SU-DHL-6 (cell line): ENCODE measurements at regions not wholly inside any gene's neighbourhood (a gene's known extent, or its start where the extent isn't known, plus 50 kb on each side); places are given as distances from the start of the nearest gene placed in this dataset.

Experiments used
- CTCF ChIP-seq: fragments of 200-600 bp; sonication (generic); IDR thresholded peaks from one replicate; pipeline ENCODE4 v1.5.1; 2017; ENCODE audit warnings: antibody characterized with exemption, mild to moderate bottlenecking, low read length, moderate library complexity; ENCODE audit not compliant: insufficient read depth, poor library complexity, severe bottlenecking
- EZH2phosphoT487 ChIP-seq: fragments of 200-600 bp; sonication (generic), shearing (Covaris generic); conservative IDR thresholded peaks from 2 replicates; pipeline ENCODE4 v1.6.1; 2018; ENCODE audit warnings: mild to moderate bottlenecking, antibody characterized with exemption, low read length, moderate library complexity, mixed read lengths

DNA sequence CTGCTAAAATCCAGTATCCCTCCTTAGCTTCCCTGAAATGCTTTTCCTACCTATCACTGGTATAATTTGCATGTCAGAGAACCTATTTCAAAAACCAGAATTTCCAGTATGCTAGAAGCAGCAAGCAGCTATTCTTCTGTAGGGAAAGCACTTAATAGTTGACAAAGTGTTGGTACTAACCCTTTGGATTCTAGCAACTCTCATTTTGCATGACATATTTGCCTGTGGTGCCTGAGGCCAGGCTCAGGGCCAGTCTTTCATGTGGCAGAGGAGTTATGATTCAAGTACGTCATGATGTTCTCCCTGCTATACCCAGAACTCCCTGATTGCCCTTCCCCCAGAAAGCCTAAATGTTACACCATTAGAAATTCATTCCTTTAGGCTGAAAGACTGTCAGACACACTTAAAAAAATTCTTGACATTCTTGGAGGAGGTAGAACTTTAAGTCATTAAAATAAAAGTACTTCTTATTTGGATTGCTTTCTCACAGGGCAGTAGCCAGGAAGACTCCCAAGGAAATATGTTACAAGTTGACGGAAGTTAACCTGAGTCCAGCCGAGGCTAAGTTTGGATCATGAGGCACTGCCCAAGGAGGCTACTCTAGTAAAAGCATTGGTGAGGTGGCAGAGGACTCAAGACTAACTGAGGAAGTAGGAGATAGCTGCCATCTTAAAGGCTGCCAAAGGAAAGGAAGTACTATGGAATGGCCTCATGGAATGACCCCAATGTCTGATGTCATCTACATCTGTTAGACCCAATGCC is 298.4 kb upstream of the SPAG17 start:
- TF ChIP-seq CTCF (no peak), EZH2phosphoT487 (no peak)
